Naive B cell (primary cell): ENCODE measurements at regions not wholly inside any gene's neighbourhood (a gene's known extent, or its start where the extent isn't known, plus 50 kb on each side); places are given as distances from the start of the nearest gene placed in this dataset.

Source experiments
- ATAC-seq, 2 donors: fragments of 150-1000 bp; cut with Tn5 transposase; 2 replicates each; pipeline ENCODE4 v1.10.0; 2021; ENCODE audit warnings: low read depth in 2 of 2, mild to moderate bottlenecking in 2 of 2, moderate library complexity in 2 of 2
- DNase-seq: peaks from one replicate; pipeline ENCODE4 v3.0.0; 2022
- H3K27ac Mint-ChIP-seq, 6 donors: one replicate each; pipeline ENCODE4 v1.8.0; 2020 to 2022; ENCODE audit warnings: mild to moderate bottlenecking in 6 of 6, mixed read lengths in 6 of 6, moderate library complexity in 5 of 6, inconsistent platforms in 2 of 6
- H3K27me3 Mint-ChIP-seq, 3 donors: one replicate each; pipeline ENCODE4 v1.8.0; 2021 to 2022; ENCODE audit warnings: mixed read lengths in 3 of 3, mild to moderate bottlenecking in 1 of 3
- H3K36me3 Mint-ChIP-seq, 2 donors: one replicate each; pipeline ENCODE4 v1.8.0; 2020 to 2022; ENCODE audit warnings: mixed read lengths in 2 of 2, inconsistent platforms in 1 of 2, mild to moderate bottlenecking in 1 of 2
- H3K4me1 Mint-ChIP-seq, 3 donors: one replicate each; pipeline ENCODE4 v1.8.0; 2020 to 2022; ENCODE audit warnings: mixed read lengths in 3 of 3, inconsistent platforms in 1 of 3, mild to moderate bottlenecking in 1 of 3, moderate library complexity in 1 of 3
- H3K4me3 Mint-ChIP-seq, 8 donors: one replicate each; pipeline ENCODE4 v1.8.0; 2020 to 2022; ENCODE audit warnings: mild to moderate bottlenecking in 8 of 8, mixed read lengths in 8 of 8, moderate library complexity in 8 of 8, inconsistent platforms in 2 of 8
- H3K9me3 Mint-ChIP-seq, 7 donors: one replicate each; pipeline ENCODE4 v1.8.0; 2020 to 2022; ENCODE audit warnings: mixed read lengths in 7 of 7, mild to moderate bottlenecking in 5 of 7, inconsistent platforms in 2 of 7, moderate library complexity in 1 of 7

DNA sequence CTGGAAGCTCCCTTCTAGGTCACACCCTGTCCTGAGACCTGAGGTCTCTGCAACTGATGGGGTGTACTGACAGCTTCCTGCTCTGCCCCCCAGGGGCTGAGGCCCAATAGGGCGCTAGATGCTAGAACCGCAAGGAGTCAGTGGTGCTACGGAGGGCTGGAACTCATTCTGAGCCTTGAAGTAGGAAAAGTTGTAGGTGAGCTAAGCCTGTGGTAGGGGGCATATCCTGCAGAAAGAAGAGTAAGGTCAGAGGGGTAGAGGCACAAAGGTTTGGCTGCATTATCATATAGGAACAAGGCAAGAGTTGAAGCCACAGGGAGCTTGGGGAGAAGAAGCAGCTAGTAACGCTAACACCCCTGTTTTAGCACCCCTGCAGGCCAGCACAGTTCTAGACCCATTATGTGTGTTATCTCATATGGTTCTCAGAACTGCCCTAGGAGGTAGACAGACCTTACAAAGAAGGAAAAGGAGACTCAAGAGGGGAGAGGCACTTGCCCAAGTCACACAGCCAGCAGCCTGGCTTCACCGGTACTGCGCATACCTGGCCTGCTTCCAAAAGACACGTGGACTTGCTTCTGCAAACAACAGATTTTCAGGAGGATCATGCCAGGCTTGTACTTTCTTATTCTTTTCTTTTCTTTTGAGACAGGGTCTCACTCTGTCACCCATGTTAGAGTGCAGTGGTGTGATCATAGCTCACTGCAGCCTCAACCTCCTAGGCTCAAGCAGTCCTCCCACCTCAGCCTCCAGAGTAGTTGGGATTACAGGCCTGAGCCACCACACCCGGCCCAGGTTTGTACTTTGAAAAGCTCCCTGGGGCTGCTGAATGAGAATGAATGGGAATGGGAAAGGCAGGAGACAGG lies 156.1 kb downstream of the MRPL14 start:
- H3K4me1 Mint-ChIP-seq, result no peaks in the 10 kb centered on the region
- H3K27me3 Mint-ChIP-seq, result peaks cover 14 to 46% (median 40%) of the 10 kb centered on the region in 3 donors
- peaks cover 0 to 5% of the 10 kb centered on the region in 2 donors for H3K36me3 Mint-ChIP-seq
- H3K9me3 Mint-ChIP-seq, result peaks cover 0 to 10% (median 6%) of the 10 kb centered on the region in 7 donors
- H3K4me3 Mint-ChIP-seq, result no peak overlapping the region
- no peak overlapping the region for H3K27ac Mint-ChIP-seq
- ATAC-seq, result no peak
- DNase-seq, result no peak

GRCh38 chr6:43970068-43970912 lies 157.0 kb downstream of the MRPL14 start:
- peaks cover 0 to 2% (median 0%) of the 10 kb centered on the region in 7 donors for H3K9me3 Mint-ChIP-seq
- H3K27ac Mint-ChIP-seq, result no peak overlapping the region
- DNase-seq, result no peak
- no peak for ATAC-seq
- no peaks in the 10 kb centered on the region for H3K36me3 Mint-ChIP-seq
- peaks cover 7 to 46% (median 37%) of the 10 kb centered on the region in 3 donors for H3K27me3 Mint-ChIP-seq
- H3K4me1 Mint-ChIP-seq, result no peaks in the 10 kb centered on the region
- H3K4me3 Mint-ChIP-seq, result no peak overlapping the region

- Mint-ChIP-seq H3K27me3 (peaks cover 7 to 48% (median 36%) of the 10 kb centered on the region in 3 donors), H3K27ac (no peak overlapping the region), H3K4me3 (no peak overlapping the region), H3K9me3 (no peaks in the 10 kb centered on the region), H3K36me3 (no peaks in the 10 kb centered on the region), H3K4me1 (no peaks in the 10 kb centered on the region)
- ATAC-seq (no peak), DNase-seq (no peak)
These were observed 157.9 kb downstream of the MRPL14 start for GRCh38 chr6:43969158-43969981.

DNA sequence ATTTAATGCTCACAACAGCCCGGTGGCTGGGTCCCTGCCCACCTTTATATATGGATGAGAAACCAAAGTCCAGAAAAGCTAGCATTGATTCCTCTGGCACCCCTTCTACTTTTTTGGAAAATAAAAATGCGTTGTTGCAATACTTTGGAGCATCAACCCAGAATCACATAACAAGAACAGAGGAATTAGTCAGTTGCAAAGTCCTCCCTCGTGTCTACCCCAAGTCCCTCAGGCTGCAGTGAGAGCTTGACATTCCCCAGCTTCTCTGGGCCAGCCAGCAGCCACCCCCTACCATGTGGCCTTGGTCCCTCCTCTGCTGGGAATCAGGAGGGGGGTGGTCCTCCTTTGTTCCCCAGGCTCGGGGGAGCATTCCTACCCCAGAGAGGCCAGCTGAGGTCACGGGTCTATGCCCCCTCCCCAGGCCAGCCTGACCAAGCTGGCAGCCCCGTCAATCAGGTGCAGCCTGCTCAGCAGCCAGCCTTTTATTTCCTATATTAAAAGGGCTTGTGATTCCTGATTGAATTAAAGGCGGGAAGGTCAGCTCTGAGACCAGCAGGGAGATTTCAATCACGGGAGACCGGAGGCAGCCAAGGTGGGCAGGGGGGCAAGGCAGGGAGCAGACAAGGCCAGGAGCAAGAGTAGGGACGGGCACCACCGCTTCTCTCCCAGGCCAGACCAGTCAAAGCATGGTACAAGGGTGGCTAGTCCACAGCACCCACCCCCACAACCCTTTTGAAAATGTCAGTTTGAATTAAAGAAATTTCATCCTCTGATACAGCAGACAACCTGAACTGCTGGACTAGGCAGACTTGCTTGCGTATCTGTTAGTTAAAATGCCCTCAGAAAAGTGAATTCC lies 158.9 kb downstream of the MRPL14 start:
- Mint-ChIP-seq H3K36me3 (no peaks in the 10 kb centered on the region), H3K27ac (peak overlapping the region in 1 of 6 donors; percentile 58), H3K4me3 (no peak overlapping the region), H3K27me3 (peaks cover 0 to 43% (median 36%) of the 10 kb centered on the region in 3 donors), H3K9me3 (no peaks in the 10 kb centered on the region), H3K4me1 (no peaks in the 10 kb centered on the region)
- DNase-seq (no peak), ATAC-seq (no peak)

DNA sequence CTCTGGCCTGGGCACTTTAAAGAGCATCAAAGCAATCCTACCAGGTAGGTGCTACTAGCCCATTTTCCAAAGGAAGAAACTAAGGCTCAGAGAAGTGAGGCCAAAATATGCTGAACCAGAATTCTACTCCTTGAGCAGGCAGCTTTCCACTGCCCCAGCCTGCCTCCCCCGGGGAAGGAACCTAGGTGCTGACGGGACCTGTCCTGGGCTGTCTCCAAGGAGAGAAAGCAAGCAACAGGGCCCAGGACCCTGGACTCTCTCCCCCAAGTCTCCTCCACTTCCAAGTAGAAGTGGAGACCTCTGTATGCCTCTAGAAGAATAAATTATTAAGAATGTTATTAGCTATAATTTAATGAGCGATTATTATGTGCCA lies 159.5 kb downstream of the MRPL14 start:
- no peaks in the 10 kb centered on the region for H3K4me1 Mint-ChIP-seq
- DNase-seq (no peak), ATAC-seq (no peak)
- H3K36me3 Mint-ChIP-seq, result no peaks in the 10 kb centered on the region
- no peaks in the 10 kb centered on the region for H3K9me3 Mint-ChIP-seq
- H3K27me3 Mint-ChIP-seq, result peaks cover 0 to 43% (median 32%) of the 10 kb centered on the region in 3 donors
- no peak overlapping the region for H3K27ac Mint-ChIP-seq
- no peak overlapping the region for H3K4me3 Mint-ChIP-seq

DNA sequence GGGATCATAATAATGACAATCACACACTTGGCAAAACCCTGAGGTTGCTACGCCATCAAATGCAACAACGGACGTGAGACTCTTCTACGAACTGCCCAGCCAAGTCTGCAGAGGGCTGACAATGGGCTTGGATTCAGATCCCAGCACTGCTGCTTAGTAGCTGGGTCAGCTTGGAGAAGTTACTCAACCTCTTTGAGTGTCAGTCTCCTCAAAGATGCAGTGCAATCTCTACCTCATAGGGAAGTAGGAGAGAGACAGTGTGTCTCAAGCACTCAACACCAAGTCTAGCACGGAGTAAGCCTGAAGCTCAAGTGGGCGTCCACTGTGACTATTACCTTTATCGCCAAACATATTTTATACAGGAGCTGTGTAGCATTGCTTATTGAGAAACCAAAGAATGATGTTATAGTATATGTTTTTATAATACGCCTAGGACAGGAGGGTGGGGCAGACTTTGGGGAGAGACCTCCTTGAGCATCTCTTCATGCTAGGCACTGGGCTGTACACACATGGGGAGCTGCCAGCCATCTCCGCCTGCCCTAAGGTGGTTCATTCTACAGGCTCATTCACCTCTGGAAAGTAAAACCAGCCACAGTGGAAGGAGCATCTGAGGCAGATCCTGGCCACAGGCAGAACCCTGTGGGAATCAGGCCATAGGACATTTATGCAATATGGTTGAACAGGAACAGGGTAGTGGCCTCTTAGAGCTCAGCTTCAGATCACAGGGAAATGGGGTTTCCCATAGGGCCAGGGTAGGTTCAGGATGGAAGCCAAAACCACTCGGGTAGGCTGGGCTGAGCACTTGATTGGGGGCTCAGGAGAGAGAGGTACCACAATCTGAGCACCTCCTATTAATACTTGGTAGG lies 160.2 kb downstream of the MRPL14 start:
- H3K36me3 Mint-ChIP-seq, result no peaks in the 10 kb centered on the region
- no peak for DNase-seq

GRCh38 chr6:43966374-43966658 lies 160.9 kb downstream of the MRPL14 start:
- Mint-ChIP-seq H3K4me3 (no peak overlapping the region), H3K9me3 (peaks cover 0 to 4% (median 0%) of the 10 kb centered on the region in 7 donors), H3K27me3 (peaks cover 0 to 40% (median 35%) of the 10 kb centered on the region in 3 donors), H3K4me1 (no peaks in the 10 kb centered on the region), H3K27ac (no peak overlapping the region), H3K36me3 (no peaks in the 10 kb centered on the region)
- DNase-seq, result no peak
- ATAC-seq, result no peak

More for the DNA sequence above, 160.2 kb downstream of the MRPL14 start:
- Mint-ChIP-seq H3K27me3 (peaks cover 0 to 41% (median 29%) of the 10 kb centered on the region in 3 donors), H3K4me3 (no peak overlapping the region), H3K27ac (no peak overlapping the region), H3K9me3 (no peaks in the 10 kb centered on the region), H3K4me1 (no peaks in the 10 kb centered on the region)
- ATAC-seq, result no peak

GRCh38 chr6:43965628-43966373 lies 161.5 kb downstream of the MRPL14 start:
- H3K36me3 Mint-ChIP-seq, result no peaks in the 10 kb centered on the region
- H3K27ac Mint-ChIP-seq, result no peak overlapping the region
- H3K9me3 Mint-ChIP-seq, result peaks cover 0 to 4% (median 0%) of the 10 kb centered on the region in 7 donors
- H3K4me3 Mint-ChIP-seq, result no peak overlapping the region
- DNase-seq (no peak), ATAC-seq (no peak)
- H3K27me3 Mint-ChIP-seq, result peaks cover 0 to 37% (median 36%) of the 10 kb centered on the region in 3 donors
- no peaks in the 10 kb centered on the region for H3K4me1 Mint-ChIP-seq

DNA sequence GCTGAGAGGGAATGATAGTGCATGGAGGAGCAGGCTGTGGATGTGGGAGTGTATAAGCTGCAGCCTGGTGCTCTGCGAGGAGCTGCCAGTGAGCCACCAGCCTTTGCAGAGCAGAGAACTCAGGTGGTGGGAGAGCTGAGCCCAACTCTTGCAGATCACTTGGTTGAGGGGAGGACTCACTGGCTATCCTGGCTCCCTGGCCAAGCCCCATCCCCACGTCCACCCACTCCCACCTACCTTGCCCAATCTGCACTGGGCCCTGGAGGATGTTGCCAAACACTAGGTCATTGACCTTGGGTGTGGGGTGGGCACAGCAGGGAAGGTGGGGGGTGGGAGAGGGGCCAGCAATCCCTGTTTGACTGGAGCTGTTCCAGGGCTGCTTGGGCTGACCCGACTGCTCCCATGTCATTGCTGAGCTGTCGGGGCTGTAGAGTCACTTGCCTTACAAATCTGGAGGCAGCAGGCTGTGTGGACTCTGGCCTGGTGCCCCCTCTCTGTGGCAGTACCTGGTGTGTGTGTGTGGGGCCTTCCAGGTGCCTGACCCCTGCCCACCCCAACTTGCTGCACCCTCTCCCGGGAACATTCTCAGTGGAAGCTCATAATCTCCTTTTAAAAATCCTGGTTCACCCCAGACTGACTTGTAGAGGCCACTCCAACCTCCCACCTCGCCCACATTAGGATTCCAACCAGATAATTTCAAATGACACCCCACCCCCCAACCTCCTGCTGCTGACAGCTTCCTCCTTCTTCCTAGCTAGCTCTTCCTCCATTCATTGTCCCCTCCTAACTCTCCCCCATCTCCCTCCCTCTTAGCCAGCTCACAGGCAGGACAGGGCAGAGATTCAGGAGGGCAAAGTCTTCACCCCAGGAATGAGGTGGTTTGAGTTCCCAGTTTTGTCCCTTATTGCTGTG lies 162.3 kb downstream of the MRPL14 start:
- peaks cover 0 to 4% (median 0%) of the 10 kb centered on the region in 7 donors for H3K9me3 Mint-ChIP-seq
- H3K27ac Mint-ChIP-seq, result peak overlapping the region in 1 of 6 donors; percentile 76
- ATAC-seq, result no peak
- no peak overlapping the region for H3K4me3 Mint-ChIP-seq
- no peaks in the 10 kb centered on the region for H3K36me3 Mint-ChIP-seq
- DNase-seq, result no peak
- peaks cover 5 to 37% (median 33%) of the 10 kb centered on the region in 3 donors for H3K27me3 Mint-ChIP-seq
- H3K4me1 Mint-ChIP-seq, result no peaks in the 10 kb centered on the region

GRCh38 chr6:43963877-43964658 lies 163.2 kb downstream of the MRPL14 start:
- H3K4me1 Mint-ChIP-seq, result no peaks in the 10 kb centered on the region
- no peaks in the 10 kb centered on the region for H3K36me3 Mint-ChIP-seq
- no peak overlapping the region for H3K27ac Mint-ChIP-seq
- H3K4me3 Mint-ChIP-seq, result no peak overlapping the region
- H3K27me3 Mint-ChIP-seq, result peaks cover 14 to 44% (median 40%) of the 10 kb centered on the region in 3 donors
- peaks cover 0 to 4% (median 0%) of the 10 kb centered on the region in 7 donors for H3K9me3 Mint-ChIP-seq
- ATAC-seq, result no peak
- DNase-seq, result no peak
